SKM-1 (cell line): ENCODE measurements at regions not wholly inside any gene's neighbourhood (a gene's known extent, or its start where the extent isn't known, plus 50 kb on each side); places are given as distances from the start of the nearest gene placed in this dataset.

Experiments
- DNase-seq: peaks from one replicate; lab custom pipeline; 2025; ENCODE audit not compliant: unreplicated experiment; lab: John Stamatoyannopoulos, UW

DNA sequence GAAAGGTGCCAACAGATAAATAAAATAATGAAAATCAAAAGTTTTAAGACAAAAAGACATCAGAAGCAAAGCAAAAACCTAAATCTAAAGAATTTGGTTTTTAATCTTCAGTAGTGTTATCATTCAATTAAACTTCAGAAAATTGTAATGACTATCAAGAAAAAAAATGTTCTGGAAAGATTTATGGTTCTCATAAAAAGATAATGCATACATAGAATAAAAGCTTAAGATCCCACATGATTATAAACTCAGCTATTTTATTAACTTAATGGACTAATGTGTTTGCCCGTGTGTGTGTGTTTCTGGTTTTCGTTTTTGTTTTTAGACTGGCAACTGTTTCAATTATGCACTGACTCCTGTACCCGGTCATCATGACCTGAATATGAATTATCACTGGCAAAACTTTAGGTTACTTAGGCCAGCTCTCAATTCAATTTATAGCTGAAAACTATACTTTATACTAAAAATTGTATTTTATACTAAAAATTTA lies 217.5 kb upstream of the DKK2 start:
- DNase-seq, result no peak

GRCh38 chr4:107253090-107253489 lies 217.0 kb upstream of the DKK2 start:
- no peak for DNase-seq

DNA sequence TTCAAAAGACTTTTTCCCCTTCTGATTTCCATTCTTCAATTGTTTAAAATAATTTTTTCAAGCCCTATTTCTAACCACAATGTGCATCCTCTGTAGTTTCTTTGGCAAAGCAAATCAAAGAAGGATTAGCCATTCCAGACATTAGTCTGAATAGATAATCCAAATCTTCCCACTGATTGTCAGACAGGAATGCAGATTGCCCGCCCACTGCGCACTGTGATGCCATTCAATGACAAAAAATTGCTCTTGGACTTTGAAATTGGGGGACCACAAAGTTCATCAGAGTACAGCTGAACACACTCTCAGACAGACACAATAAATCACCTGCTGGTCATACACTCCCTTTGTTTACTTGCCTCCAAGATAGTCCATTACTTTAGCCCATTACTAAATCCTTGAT lies 216.5 kb upstream of the DKK2 start:
- no peak for DNase-seq

- no peak for DNase-seq
These were observed 212.5 kb upstream of the DKK2 start for GRCh38 chr4:107248571-107248970.

DNA sequence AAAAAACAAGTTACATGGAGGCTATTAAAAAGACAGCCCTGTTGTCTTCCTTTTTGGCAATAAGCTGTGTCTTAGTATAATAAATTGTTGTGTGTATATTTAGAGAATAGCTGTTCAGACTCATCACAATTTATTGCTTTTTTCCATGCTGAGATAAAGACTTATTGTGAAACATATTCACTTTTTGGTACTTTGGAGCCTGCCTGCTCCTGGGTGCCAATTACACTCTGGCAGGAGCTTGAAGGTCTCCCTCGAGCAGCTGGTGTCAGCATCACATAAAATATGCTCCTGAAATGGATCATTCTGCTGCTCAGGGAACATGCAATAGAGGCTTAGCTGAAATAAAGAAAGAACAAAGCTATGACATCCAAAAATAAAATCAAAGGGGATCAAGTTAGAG lies 211.6 kb upstream of the DKK2 start:
- no peak for DNase-seq

DNA sequence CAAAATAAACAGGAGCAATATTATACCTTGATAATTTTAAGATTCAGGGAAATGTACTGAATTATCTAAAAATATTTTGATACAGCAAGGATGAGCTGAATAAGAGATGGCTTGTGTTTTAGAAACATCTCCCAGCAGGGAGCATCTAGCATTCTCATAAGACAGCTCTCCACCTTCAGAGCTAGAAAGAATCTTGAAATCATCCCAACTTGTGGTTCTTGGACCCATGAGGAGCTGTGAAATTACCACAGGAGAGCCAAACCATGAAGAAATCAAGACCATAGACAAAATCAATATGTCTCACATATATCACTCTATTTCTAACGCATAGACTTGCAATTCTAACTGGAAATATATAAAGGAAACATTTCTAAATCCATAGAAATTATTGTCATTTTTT lies 210.6 kb upstream of the DKK2 start:
- no peak for DNase-seq

GRCh38 chr4:107243141-107243781 lies 207.1 kb upstream of the DKK2 start:
- DNase-seq, result no peak

GRCh38 chr4:107220976-107221375 lies 184.9 kb upstream of the DKK2 start:
- DNase-seq, result no peak

GRCh38 chr4:107219681-107220080 lies 183.6 kb upstream of the DKK2 start:
- DNase-seq, result no peak

DNA sequence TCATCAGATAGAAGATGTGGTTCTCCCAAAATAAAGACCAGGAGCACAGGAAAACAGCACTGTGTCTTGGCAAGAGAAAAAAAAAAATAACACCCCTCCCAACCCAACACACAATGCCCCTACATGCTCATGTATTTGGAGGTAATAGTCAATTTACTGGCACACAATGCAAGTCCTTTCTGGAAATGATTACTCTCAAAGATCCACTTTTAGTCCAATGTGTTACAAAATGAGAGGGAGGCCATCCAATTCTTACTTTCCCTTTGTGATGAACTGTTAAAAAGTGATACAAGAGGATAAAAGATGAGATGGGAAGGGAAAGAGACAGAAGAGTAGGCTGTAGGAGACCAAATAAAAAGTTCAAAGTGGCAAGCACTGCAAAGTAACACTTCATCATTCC lies 180.3 kb upstream of the DKK2 start:
- DNase-seq, result no peak

DNA sequence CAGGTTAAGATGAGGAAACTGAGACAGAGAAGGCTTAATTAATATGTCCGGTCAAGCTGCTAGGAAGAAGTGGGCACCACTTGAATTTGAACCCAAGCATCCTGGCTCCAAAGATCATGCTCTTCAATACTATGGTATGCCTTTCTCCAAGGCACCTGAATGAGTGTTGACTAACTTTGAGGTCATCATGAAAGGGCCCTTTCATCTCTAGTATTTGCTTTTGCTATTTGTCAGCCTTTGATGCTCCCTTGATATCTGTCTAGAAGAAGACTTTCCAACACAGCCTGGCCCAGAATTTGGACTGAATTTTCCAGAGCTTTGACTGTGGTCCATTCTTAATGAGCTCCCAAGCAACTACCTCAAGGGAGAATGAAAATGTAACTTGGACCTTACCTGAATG lies 179.1 kb upstream of the DKK2 start:
- no peak for DNase-seq

DNA sequence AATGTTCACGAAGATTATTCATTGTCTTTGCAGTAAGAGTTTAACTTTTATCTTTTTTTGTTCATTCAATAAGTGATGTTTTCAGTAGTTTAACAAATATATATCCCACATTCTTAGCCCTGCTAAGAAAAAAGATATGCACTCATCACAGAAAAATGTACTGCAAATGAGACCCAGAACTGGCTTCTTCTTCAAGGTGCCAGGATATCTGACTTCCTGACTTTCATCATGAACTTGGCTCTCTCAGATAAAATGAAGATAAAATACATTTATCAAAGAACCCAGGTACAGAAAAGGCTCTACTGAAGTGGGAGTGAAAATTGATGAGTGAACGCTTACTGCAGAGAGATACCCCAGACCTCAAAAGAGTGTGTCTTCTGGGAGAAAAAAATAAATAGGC lies 177.8 kb upstream of the DKK2 start:
- DNase-seq, result no peak

- DNase-seq, result no peak
These were observed 177.3 kb upstream of the DKK2 start for GRCh38 chr4:107213410-107213809.

DNA sequence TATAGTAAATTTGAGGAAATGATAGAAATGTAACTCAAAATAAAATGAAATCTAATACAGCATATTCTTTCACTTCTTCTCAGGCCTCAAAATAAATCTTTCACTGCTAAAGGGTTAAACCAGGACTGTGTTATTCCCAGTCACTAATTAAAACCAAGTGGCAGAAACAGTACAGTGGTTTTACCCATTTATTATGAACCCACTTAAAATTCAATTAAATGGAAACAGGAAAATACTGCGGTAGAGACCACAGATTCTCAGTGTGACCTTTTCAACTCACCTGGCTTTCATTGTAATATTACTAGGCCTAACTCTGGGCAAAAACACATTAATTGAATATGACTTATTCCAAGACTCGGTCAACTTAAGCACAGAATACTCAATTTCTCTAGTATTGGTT lies 176.5 kb upstream of the DKK2 start:
- no peak for DNase-seq

GRCh38 chr4:107210450-107211239 lies 174.5 kb upstream of the DKK2 start:
- DNase-seq, result no peak

DNA sequence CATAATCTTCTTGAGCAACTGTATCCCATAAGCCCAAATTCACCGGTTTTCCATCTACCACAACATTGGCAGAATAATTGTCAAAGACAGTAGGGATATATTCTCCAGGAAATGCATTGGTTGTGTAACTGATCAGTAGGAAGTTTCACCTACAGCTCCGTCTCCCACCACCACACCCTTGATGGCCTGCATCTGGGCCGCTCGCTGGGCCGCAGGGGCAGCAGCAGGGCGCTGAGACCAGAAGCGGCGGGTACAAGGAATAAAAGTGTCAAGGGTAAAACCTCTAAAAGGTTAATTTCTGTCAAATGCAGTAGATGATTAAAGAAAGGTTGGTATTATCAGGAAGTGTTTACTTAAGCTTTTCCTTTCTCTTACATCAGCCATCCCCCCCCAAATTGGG lies 167.6 kb upstream of the DKK2 start:
- DNase-seq, result no peak

DNA sequence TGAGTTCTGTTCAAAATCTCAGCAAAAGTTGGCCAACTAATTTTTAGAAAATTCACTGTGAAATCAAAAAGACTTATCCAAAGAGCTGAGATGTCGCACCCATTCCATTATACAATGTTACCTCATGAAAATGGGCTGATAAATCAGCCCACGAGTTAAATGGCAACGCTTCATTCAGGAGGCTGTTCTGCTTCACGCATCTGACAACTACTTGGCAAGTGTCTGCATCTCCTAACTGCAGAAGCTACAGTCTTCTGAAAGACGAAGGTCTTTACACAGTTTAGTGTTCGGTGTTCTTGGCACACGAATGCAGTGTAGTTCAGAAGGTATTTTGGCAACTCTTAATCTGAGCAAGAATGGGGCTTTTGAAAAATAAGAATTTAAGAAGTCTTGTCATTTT lies 166.6 kb upstream of the DKK2 start:
- DNase-seq, result no peak

DNA sequence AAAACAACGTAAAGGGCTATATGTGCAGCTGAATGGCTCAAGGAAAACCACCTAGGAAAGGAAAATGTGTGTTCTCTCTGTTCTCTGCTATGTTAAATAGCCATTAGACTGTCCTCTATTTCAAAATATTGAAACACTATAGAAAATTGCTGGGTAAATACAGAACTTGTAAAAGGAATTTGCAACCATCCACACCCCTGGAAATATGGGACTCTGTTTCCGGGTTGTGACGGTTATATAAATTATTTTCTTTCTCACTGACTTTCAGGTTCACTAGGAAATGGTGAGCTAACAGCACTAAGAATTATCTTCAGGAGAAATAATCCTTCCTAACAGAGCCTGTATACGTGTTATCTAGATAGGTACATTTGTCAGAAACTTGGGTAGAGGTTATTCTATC lies 161.0 kb upstream of the DKK2 start:
- DNase-seq, result no peak

DNA sequence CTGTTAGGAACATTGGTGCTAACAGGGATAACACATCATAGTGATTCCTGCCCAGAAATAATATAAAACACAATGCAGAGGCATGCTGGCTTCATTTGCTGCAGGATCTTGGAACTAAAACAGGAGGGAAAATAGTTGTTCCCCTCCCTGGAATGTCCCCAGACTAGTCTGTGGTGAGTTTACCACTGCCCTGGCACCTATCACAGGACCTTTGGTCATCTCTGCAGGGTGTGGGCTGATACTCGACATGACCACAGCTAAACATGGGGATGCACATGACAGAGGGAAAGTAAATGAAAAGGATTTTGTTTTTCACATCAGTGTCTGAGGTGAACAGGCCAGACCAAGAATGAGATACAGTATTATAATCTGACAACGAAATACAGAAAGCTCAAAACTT lies 160.2 kb upstream of the DKK2 start:
- DNase-seq, result no peak

DNA sequence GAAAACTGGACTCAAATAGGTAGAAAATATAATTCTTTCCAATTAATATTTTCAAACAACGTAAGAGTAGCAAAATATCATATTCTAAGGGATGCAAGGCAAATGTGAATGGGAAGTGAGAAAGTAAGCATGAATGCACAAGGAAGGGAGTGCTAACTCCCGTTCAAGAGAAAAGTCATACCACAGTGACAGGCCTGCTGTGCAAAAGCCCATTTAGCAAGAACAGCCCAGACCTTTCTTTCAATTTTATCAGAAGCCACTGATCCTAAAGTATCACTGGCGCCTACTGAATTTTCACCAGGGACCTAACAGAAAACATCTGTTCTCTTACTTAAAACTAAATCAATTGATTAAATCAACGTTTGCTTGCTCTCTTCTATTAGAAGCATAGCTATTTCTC lies 157.9 kb upstream of the DKK2 start:
- no peak for DNase-seq

DNA sequence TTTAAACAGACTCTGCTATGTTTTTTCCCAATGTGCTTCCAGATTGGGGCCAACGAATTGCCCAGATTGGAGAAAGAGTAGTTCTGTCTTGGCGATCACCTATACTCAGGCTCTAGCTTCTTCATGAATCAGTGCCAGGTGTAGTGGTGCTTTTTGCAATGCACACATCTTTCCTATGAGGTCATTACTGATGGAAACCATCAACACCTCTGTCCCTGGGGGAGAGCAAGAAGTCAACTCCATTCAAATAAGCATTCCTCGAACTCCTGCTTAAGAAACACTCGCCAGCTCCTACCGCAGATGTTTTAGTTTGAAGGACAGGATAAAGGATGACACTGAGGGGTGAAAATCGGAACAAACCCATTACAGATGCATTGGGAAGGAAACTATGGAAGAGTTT lies 156.5 kb upstream of the DKK2 start:
- no peak for DNase-seq

DNA sequence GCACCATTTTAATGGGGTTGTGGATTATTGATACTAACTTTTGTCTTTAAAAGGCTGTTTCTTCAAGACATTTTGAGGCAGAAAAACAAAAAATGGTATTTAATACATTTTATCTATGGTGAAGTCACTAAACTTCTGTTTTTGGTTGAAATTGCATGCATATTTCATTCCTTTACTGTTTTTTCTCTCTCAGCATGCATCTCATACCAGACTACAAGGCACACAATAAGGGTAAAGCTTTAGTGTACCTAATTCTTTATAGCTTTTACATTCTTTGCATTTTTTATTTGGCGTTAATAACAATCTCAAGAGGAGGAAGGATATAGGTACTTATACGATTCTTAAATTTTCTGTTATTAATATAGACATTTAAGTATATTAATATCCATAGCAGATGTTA lies 151.0 kb upstream of the DKK2 start:
- no peak for DNase-seq
